K562 (cell line): ENCODE measurements at regions not wholly inside any gene's neighbourhood (a gene's known extent, or its start where the extent isn't known, plus 50 kb on each side); places are given as distances from the start of the nearest gene placed in this dataset.

Experiments used
- ATAC-seq: fragments of 200-7000 bp; cut with Tn5 transposase; 3 replicates; pipeline ENCODE4 v1.9.1; 2020; ENCODE audit warnings: moderate library complexity
- BruUV-seq: library from RNA; stranded (reverse); fragments of 400-500 nt; replicated peaks from 2 replicates; lab custom pipeline; 2021; lab: Mats Ljungman, UMichigan
- CTCF ChIA-PET: fragments of 300-600 bp; formaldehyde crosslinking; extraction: SDS; loops from one replicate; lab custom pipeline; 2021; ENCODE audit warnings: low intra/inter-chr PET ratio; lab: Yijun Ruan, JAX
- POLR2A ChIA-PET: fragments of 300-600, 350-650 bp; sonication (Branson Sonifier 250); formaldehyde crosslinking; extraction: SDS; loops from one replicate; lab custom pipeline; 2021; ENCODE audit warnings: antibody characterized with exemption, inconsistent platforms; lab: Yijun Ruan, JAX
- DNase-seq, 4 experiments: peaks; one replicate each; pipeline versions ENCODE4 v3.0.0 to v3.0.0-alpha.2; 2011 to 2018; ENCODE audit warnings: low spot score in 3 of 4, mixed read lengths in 3 of 4; ENCODE audit errors: extremely low read depth in 1 of 4
- FAIRE-seq: peaks from 2 replicates; lab custom pipeline; 2011; peaks lifted over from hg19 to GRCh38; lab: Jason Lieb, UNC
- H2AFZ ChIP-seq: 2 replicates; pipeline ENCODE4 v1.6.0; 2011; ENCODE audit warnings: low read depth, low read length, control low read depth, inconsistent platforms
- H3K27ac ChIP-seq: fragments of 200-600 bp; 3 replicates; pipeline ENCODE4 v1.8.0; 2011; ENCODE audit warnings: low read depth, mild to moderate bottlenecking, control low read depth, inconsistent platforms, low read length, moderate library complexity, mixed read lengths; ENCODE audit errors: extremely low read depth
- H3K27me3 ChIP-seq, 2 experiments: fragments of 300-600 bp in 1 of 2; 2 replicates in 1 of 2; 3 replicates in 1 of 2; pipeline versions ENCODE4 v1.6.0 to v1.8.0; 2011; ENCODE audit warnings: inconsistent platforms in 2 of 2, low read length in 2 of 2, mild to moderate bottlenecking in 1 of 2, mixed read lengths in 1 of 2, moderate library complexity in 1 of 2; ENCODE audit not compliant: control insufficient read depth in 2 of 2, insufficient read depth in 2 of 2
- H3K36me3 ChIP-seq: fragments of 300-600 bp; 3 replicates; pipeline ENCODE4 v1.8.0; 2011; ENCODE audit warnings: mild to moderate bottlenecking, low read length, inconsistent platforms; ENCODE audit not compliant: control insufficient read depth, insufficient read depth
- H3K4me1 ChIP-seq, 2 experiments: fragments of 200-600 bp in 1 of 2; replicated peaks in 1 of 2; 2 replicates in 1 of 2; 3 replicates in 1 of 2; pipeline versions ENCODE4 v1.5.1 to v1.8.0; 2011; ENCODE audit warnings: inconsistent platforms in 2 of 2, low read length in 2 of 2, mild to moderate bottlenecking in 1 of 2, mixed read lengths in 1 of 2, moderate library complexity in 1 of 2; ENCODE audit not compliant: control insufficient read depth in 2 of 2, insufficient read depth in 2 of 2
- H3K4me2 ChIP-seq: 2 replicates; pipeline ENCODE4 v1.6.1; 2011; ENCODE audit warnings: low read length, control low read depth, inconsistent platforms, mixed read lengths; ENCODE audit not compliant: insufficient read depth
- H3K4me3 ChIP-seq: fragments of 200-600 bp; sonication (generic), shearing (Covaris generic); 2 replicates; pipeline ENCODE4 v1.5.1; 2016; ENCODE audit warnings: control low read depth, inconsistent platforms
- H3K79me2 ChIP-seq: fragments of 200-600 bp; 3 replicates; pipeline ENCODE4 v1.8.0; 2011; ENCODE audit warnings: low read length, inconsistent platforms; ENCODE audit not compliant: control insufficient read depth, insufficient read depth
- H3K9ac ChIP-seq, 2 experiments: 2 replicates each; pipeline versions ENCODE4 v1.6.0 to v1.6.1; 2011; ENCODE audit warnings: low read depth in 2 of 2, low read length in 2 of 2, control low read depth in 1 of 2, inconsistent platforms in 1 of 2, mild to moderate bottlenecking in 1 of 2, mixed read lengths in 1 of 2; ENCODE audit not compliant: insufficient read depth in 1 of 2
- H3K9me1 ChIP-seq: one replicate; pipeline ENCODE4 v1.6.0; 2011; ENCODE audit warnings: inconsistent platforms, mild to moderate bottlenecking, low read length, moderate library complexity; ENCODE audit not compliant: control insufficient read depth, insufficient read depth
- H3K9me3 ChIP-seq: replicated peaks from 2 replicates; pipeline ENCODE4 v1.5.1; 2011; ENCODE audit warnings: low read depth, low read length, inconsistent platforms; ENCODE audit not compliant: control insufficient read depth, insufficient read depth
- H4K20me1 ChIP-seq: replicated peaks from 2 replicates; pipeline ENCODE4 v1.6.1; 2011; ENCODE audit warnings: low read length, inconsistent platforms, mixed read lengths; ENCODE audit not compliant: control insufficient read depth, insufficient read depth
- CEBPB ChIP-seq: fragments of 450-650 bp; IDR thresholded peaks from 2 replicates; pipeline ENCODE4 v1.6.1; 2016; ENCODE audit warnings: missing genetic modification characterization, missing compliant biosample characterization
- GABPB1 ChIP-seq: sonication (generic); formaldehyde crosslinking; IDR thresholded peaks from 2 replicates; pipeline ENCODE4 v1.8.0; 2022; ENCODE audit warnings: mild to moderate bottlenecking, missing genetic modification reagents
- KDM5B ChIP-seq: fragments of 200-600 bp; sonication (generic); IDR thresholded peaks from 2 replicates; pipeline ENCODE4 v1.6.1; 2012; ENCODE audit warnings: low read depth, mild to moderate bottlenecking, moderate library complexity, low read length, control low read depth, inconsistent platforms; ENCODE audit not compliant: insufficient replicate concordance
- LEF1 ChIP-seq: fragments of 450-650 bp; IDR thresholded peaks from 2 replicates; pipeline ENCODE4 v1.6.1; 2016; ENCODE audit warnings: mild to moderate bottlenecking
- MCM7 ChIP-seq, 2 experiments: fragments of 450-650 bp; IDR thresholded peaks; 2 replicates each; pipeline ENCODE4 v1.6.1; 2016 to 2018
- SMARCA5 ChIP-seq: fragments of 450-650 bp; IDR thresholded peaks from 2 replicates; pipeline ENCODE4 v1.6.1; 2016
- SRSF1 ChIP-seq: fragments of 200-400 bp; formaldehyde crosslinking; IDR thresholded peaks from 2 replicates; pipeline ENCODE4 v1.6.1; 2017; ENCODE audit warnings: mild to moderate bottlenecking, low read depth, low read length, moderate library complexity
- ZC3H4 ChIP-seq: sonication (generic); formaldehyde crosslinking; IDR thresholded peaks from 2 replicates; pipeline ENCODE4 v1.9.0; 2021; ENCODE audit warnings: missing genetic modification reagents, borderline replicate concordance
- WGBS: fragments of 100-300 bp; shearing (Covaris generic); methylation state at CpG from one replicate; pipeline ENCODE4 v1.1.6; 2016; ENCODE audit warnings: low coverage, mixed read lengths; ENCODE audit not compliant: insufficient coverage; ENCODE audit errors: missing lambda C conversion rate; 5-methylcytosine and 5-hydroxymethylcytosine counted together
- in situ Hi-C: fragments of 300-500 bp; cut with MboI; formaldehyde crosslinking; loops from 4 replicates; pipeline ENCODE4 v1.15.0; 2018; ENCODE audit warnings: inconsistent platforms, mixed read lengths
- intact Hi-C: fragments of 100-400 bp; cut with micrococcal nuclease; formaldehyde crosslinking; loops from 2 replicates; pipeline ENCODE4 v1.14.2; 2022
- TF ChIP-seq, protein P1 (sequence below): fragments of 250-450 bp; sonication (Bioruptor Pico); IDR thresholded peaks from 2 replicates; pipeline ENCODE4 v1.4.0; 2020; ENCODE audit warnings: mild to moderate bottlenecking, moderate library complexity
- TF ChIP-seq, protein P2 (sequence below): fragments of 250-450 bp; sonication (Bioruptor Pico); IDR thresholded peaks from 2 replicates; pipeline ENCODE4 v1.4.0; 2020; ENCODE audit warnings: mild to moderate bottlenecking, moderate library complexity, borderline replicate concordance

DNA sequence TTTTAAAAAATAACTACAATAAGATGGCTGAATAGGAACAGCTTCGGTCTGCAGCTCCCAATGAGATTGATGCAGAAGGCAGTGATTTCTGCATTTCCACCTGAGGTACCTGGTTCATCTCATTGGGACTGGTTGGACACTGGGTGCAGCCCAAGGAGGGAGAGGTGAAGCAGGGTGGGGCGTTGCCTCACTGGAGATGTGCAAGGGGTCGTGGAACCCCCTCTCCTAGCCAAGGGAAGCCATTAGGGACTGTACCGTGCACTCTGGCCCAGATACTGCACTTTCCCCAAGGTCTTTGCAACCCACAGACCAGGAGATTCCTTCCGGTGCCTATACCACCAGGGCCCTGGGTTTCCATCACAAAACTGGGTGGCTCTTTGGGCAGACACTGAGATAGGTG lies 640.1 kb downstream of the IQCM start:
- H3K4me1 ChIP-seq = no peaks in the 10 kb centered on the region
- 0% methylated on average over 4 of the region's 5 CpGs for WGBS
- no TSS peak for BruUV-seq
- no peaks in the 10 kb centered on the region for H4K20me1 ChIP-seq
- H3K36me3 ChIP-seq = no peaks in the 10 kb centered on the region
- ATAC-seq = no peak
- no peak overlapping the region for H3K9ac ChIP-seq
- CTCF ChIA-PET = interaction anchor here (0.7 kb wide), 1 partner anchor 170 kb away, joined by 3 read pairs; no protein-coding TSS in a partner anchor
- FAIRE-seq = no peak
- H3K9me1 ChIP-seq = no peaks in the 10 kb centered on the region
- TF ChIP-seq SRSF1 = no peak
- no peak for TF ChIP-seq LEF1
- TF ChIP-seq, protein P1, sequence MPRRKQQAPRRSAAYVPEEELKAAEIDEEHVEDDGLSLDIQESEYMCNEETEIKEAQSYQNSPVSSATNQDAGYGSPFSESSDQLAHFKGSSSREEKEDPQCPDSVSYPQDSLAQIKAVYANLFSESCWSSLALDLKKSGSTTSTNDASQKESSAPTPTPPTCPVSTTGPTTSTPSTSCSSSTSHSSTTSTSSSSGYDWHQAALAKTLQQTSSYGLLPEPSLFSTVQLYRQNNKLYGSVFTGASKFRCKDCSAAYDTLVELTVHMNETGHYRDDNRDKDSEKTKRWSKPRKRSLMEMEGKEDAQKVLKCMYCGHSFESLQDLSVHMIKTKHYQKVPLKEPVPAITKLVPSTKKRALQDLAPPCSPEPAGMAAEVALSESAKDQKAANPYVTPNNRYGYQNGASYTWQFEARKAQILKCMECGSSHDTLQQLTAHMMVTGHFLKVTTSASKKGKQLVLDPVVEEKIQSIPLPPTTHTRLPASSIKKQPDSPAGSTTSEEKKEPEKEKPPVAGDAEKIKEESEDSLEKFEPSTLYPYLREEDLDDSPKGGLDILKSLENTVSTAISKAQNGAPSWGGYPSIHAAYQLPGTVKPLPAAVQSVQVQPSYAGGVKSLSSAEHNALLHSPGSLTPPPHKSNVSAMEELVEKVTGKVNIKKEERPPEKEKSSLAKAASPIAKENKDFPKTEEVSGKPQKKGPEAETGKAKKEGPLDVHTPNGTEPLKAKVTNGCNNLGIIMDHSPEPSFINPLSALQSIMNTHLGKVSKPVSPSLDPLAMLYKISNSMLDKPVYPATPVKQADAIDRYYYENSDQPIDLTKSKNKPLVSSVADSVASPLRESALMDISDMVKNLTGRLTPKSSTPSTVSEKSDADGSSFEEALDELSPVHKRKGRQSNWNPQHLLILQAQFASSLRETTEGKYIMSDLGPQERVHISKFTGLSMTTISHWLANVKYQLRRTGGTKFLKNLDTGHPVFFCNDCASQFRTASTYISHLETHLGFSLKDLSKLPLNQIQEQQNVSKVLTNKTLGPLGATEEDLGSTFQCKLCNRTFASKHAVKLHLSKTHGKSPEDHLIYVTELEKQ (CRISPR knock-in tag) = no peak
- TF ChIP-seq, protein P2, sequence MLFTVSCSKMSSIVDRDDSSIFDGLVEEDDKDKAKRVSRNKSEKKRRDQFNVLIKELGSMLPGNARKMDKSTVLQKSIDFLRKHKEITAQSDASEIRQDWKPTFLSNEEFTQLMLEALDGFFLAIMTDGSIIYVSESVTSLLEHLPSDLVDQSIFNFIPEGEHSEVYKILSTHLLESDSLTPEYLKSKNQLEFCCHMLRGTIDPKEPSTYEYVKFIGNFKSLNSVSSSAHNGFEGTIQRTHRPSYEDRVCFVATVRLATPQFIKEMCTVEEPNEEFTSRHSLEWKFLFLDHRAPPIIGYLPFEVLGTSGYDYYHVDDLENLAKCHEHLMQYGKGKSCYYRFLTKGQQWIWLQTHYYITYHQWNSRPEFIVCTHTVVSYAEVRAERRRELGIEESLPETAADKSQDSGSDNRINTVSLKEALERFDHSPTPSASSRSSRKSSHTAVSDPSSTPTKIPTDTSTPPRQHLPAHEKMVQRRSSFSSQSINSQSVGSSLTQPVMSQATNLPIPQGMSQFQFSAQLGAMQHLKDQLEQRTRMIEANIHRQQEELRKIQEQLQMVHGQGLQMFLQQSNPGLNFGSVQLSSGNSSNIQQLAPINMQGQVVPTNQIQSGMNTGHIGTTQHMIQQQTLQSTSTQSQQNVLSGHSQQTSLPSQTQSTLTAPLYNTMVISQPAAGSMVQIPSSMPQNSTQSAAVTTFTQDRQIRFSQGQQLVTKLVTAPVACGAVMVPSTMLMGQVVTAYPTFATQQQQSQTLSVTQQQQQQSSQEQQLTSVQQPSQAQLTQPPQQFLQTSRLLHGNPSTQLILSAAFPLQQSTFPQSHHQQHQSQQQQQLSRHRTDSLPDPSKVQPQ = no peak
- no peak for TF ChIP-seq GABPB1 (CRISPR knock-in tag)
- TF ChIP-seq MCM7 (IDR thresholded peaks at IDR 0.05) = no peak
- TF ChIP-seq KDM5B = no peak
- TF ChIP-seq ZC3H4 (CRISPR knock-in tag) = no peak
- no peak for TF ChIP-seq SMARCA5
- no peak for TF ChIP-seq CEBPB (tag)
- no peaks in the 10 kb centered on the region for H3K9me3 ChIP-seq
- intact Hi-C loops = no loop called here
- in situ Hi-C loops = no loop called here
- H2AFZ ChIP-seq = no peak overlapping the region
- H3K27me3 ChIP-seq = no peaks in the 10 kb centered on the region
- no peak overlapping the region for H3K4me2 ChIP-seq
- no peaks in the 10 kb centered on the region for H3K79me2 ChIP-seq
- no peak overlapping the region for H3K4me3 ChIP-seq
- H3K27ac ChIP-seq = no peak overlapping the region
- POLR2A ChIA-PET = no interaction called here
- DNase-seq = no peak
